ENCODE measurements at regions not wholly inside any gene's neighbourhood (a gene's known extent, or its start where the extent isn't known, plus 50 kb on each side); places are given as distances from the start of the nearest gene placed in this dataset.
"Not testable (repeated sequence)": the region's sequence is repeated elsewhere in the genome, so short reads cannot be mapped to it uniquely, and the experiment has no call there.

DNA sequence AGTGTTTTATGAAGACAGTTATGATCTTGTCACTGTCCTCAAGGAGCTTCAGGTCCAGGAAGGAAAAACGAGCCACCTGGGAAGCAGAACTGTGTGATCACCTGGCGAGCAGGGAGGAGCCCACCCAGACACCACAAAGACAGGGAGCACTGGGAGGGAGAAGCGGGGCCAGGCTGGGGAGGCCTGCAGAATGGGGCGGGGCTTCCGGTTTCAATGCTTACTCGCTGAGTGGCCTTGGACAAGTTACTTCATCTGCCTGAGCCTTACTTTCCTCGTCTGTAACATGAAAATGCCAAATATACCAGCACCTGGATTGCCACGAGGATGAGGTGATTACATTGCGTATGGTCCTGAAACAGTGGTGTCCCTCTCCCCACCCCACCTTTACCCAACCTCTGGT, 227.5 kb downstream of the ANKRD30B start:
- Mint-ChIP-seq H3K4me3 (no peak overlapping the region), H3K27me3 (ENCODE audit: low read depth) (no peaks in the 10 kb centered on the region), H3K36me3 (ENCODE audit: low read depth) (no peaks in the 10 kb centered on the region), H3K27ac (no peak overlapping the region), H3K4me1 (ENCODE audit: low read depth) (no peaks in the 10 kb centered on the region), H3K9me3 (no peaks in the 10 kb centered on the region)
- DNase-seq (ENCODE audit: low spot score) = no peak

GRCh38 chr18:14976736-14977430, 228.9 kb downstream of the ANKRD30B start:
- H3K27ac Mint-ChIP-seq = no peak overlapping the region
- no peak for DNase-seq (ENCODE audit: low spot score)
- H3K27me3 Mint-ChIP-seq (ENCODE audit: low read depth) = no peaks in the 10 kb centered on the region
- H3K9me3 Mint-ChIP-seq = no peaks in the 10 kb centered on the region
- H3K4me3 Mint-ChIP-seq = no peak overlapping the region
- no peaks in the 10 kb centered on the region for H3K4me1 Mint-ChIP-seq (ENCODE audit: low read depth)
- H3K36me3 Mint-ChIP-seq (ENCODE audit: low read depth) = no peaks in the 10 kb centered on the region

DNA sequence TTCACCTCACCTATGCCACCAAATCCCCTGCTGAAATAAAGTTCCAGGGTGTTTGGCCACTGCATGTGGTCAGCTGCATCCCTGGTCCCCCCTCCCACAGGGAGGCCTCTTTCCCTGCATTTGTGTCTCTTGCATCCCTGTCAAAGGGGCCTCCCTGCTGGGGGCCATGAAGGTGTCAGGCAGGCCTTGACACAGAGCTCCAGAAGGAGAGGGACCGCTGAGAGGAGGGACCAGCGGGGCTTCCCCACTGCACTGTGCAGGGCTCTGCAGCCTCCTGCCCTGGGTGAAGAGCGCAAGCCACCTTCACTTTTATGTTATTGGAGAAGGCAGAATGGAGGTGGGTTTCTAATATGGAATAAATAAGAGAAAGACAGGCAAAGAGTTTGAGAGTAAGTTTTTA, 230.2 kb downstream of the ANKRD30B start:
- no peaks in the 10 kb centered on the region for H3K36me3 Mint-ChIP-seq (ENCODE audit: low read depth)
- H3K4me3 Mint-ChIP-seq = no peak overlapping the region
- no peaks in the 10 kb centered on the region for H3K4me1 Mint-ChIP-seq (ENCODE audit: low read depth)
- H3K27ac Mint-ChIP-seq = no peak overlapping the region
- no peaks in the 10 kb centered on the region for H3K9me3 Mint-ChIP-seq
- H3K27me3 Mint-ChIP-seq (ENCODE audit: low read depth) = no peaks in the 10 kb centered on the region
- DNase-seq (ENCODE audit: low spot score) = no peak

DNA sequence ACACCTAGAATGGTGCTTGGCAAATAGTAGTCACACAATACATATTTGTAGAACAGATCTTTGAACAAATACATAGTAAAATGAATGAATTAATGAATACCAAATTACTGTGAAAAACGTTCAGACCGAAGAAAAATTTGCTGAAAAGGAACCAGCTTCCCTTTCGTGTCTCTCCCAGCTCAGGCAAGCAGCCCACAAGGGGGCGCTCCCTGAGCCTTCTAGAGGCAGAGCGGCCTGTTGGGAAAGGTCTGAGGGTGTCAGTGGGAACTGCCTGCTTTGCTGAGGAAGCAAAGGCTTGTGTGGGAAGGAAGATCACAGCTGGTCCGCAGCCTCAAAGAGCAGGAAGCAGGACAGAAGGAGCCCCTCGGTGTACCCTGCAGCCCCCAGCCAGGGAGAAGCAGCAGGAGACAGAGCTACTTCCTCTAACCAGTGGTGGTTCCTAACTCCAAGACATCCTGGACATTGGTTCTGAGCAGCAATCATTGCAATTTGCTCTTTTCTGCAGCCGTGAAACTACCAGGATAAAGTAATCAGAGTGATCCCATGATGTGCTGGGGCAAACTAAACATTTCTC, 231.1 kb downstream of the ANKRD30B start:
- H3K9me3 Mint-ChIP-seq = no peaks in the 10 kb centered on the region
- H3K4me1 Mint-ChIP-seq (ENCODE audit: low read depth) = no peaks in the 10 kb centered on the region
- peak; percentile 4 for DNase-seq (ENCODE audit: low spot score)
- H3K27ac Mint-ChIP-seq = no peak overlapping the region
- H3K27me3 Mint-ChIP-seq (ENCODE audit: low read depth) = no peaks in the 10 kb centered on the region
- H3K36me3 Mint-ChIP-seq (ENCODE audit: low read depth) = no peaks in the 10 kb centered on the region
- no peak overlapping the region for H3K4me3 Mint-ChIP-seq

DNA sequence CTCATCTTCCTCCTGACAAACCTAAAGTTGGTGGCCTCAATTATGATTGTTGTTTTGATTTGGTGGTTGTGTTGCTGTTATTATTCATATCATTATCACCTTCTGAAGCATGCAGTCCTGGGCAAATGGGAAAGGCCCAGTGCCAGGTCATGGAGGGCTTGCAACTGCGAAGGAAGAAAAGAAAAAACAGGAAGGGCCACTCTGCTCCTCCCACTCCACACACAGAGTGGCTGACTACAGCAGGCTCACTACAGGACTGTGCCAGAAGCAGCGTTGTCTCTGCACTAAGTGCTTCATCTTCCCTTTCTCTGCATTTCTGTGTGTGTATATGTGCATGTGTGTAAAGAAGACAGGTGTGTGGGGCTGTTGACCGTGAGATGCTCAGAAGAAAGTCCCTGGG, 231.9 kb downstream of the ANKRD30B start:
- H3K9me3 Mint-ChIP-seq = no peaks in the 10 kb centered on the region

GRCh38 chr18:14984531-14984930, 236.6 kb downstream of the ANKRD30B start:
- H3K9me3 Mint-ChIP-seq; H3K4me1 Mint-ChIP-seq (ENCODE audit: low read depth): not testable (repeated sequence)

More for the DNA sequence above, 231.9 kb downstream of the ANKRD30B start:
- no peak for DNase-seq (ENCODE audit: low spot score)
- Mint-ChIP-seq H3K4me3 (no peak overlapping the region), H3K27ac (no peak overlapping the region), H3K36me3 (ENCODE audit: low read depth) (no peaks in the 10 kb centered on the region), H3K27me3 (ENCODE audit: low read depth) (no peaks in the 10 kb centered on the region), H3K4me1 (ENCODE audit: low read depth) (no peaks in the 10 kb centered on the region)

DNA sequence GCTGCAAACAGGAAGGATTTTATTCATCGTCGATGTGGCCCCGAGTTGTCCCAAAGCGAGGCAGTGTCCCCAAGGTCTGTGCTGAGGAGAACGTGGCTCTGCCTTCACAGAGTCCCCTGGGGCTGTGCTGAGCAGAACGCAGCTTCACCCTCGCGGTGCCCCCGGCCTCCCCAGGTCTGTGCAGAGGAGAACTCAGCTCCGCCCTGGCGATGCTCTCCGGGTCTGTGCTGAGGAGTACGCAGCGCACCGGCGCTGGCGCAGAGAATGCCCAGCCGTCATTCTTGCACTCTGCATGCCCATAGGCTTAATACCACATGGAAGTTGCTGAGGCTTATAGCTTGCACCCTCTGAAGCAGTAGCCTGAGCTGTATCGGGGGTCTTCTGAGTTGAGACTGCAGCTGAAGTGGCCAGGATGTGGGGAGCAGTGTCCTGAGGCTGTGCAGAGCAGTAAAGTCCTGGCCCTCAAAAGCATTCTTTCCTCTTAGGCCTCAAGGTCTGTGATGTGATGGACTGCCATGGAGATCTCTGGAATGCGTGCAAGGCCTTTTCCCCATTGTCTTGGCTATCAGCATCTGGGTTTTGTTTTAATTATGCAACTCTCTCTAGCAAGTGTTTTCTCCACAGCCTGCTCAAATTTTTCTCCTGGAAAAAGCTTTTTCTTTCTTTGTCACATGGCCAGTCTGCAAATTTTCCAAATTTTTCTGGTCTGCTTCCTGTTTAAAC, 237.5 kb downstream of the ANKRD30B start:
- not testable (repeated sequence) for H3K27me3 Mint-ChIP-seq (ENCODE audit: low read depth); H3K4me3 Mint-ChIP-seq; H3K27ac Mint-ChIP-seq; H3K9me3 Mint-ChIP-seq; H3K36me3 Mint-ChIP-seq (ENCODE audit: low read depth); DNase-seq (ENCODE audit: low spot score); H3K4me1 Mint-ChIP-seq (ENCODE audit: low read depth)

More at GRCh38 chr18:14984531-14984930, 236.6 kb downstream of the ANKRD30B start:
- not testable (repeated sequence) for H3K36me3 Mint-ChIP-seq (ENCODE audit: low read depth); DNase-seq (ENCODE audit: low spot score); H3K27me3 Mint-ChIP-seq (ENCODE audit: low read depth); H3K4me3 Mint-ChIP-seq; H3K27ac Mint-ChIP-seq

GRCh38 chr18:14987377-14987776, 239.4 kb downstream of the ANKRD30B start:
- H3K9me3 Mint-ChIP-seq; H3K4me3 Mint-ChIP-seq; H3K36me3 Mint-ChIP-seq (ENCODE audit: low read depth); H3K27ac Mint-ChIP-seq; H3K27me3 Mint-ChIP-seq (ENCODE audit: low read depth); H3K4me1 Mint-ChIP-seq (ENCODE audit: low read depth); DNase-seq (ENCODE audit: low spot score): not testable (repeated sequence)

DNA sequence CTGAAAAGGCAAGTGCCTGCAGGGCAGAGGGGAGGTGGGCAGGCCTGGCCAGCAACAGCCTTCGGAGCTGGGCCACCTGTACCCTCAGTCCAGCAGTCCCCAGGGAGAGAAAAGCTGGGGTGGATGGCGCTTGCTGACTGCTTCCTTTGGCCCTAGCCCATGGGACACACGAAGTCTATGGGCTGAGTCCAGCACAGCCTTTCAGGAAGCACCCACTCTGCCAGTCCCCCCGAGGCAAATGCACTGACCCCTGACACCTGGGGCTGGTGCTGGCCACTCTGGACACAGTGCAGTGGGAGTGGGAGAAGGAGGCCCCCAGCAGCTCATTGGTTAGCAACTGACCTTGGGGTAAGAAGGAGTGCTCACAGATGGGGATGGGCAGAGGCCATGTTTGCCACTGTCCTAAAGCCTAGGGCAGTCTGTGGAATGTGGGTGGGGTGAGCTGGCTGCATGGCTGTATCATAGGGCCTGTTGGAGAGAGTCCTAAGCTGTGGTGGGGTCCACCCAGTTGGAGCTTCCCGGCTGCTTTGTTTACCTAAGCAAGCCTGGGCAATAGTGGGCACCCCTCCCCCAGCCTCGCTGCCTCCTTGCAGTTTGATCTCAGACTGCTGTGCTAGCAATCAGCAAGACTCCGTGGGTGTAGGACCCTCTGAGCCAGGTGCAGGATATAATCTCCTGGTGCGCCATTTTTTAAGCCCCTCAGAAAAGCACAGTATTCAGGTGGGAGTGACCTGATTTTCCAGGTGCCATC, 240.2 kb downstream of the ANKRD30B start:
- not testable (repeated sequence) for H3K4me1 Mint-ChIP-seq (ENCODE audit: low read depth); H3K4me3 Mint-ChIP-seq; DNase-seq (ENCODE audit: low spot score); H3K27me3 Mint-ChIP-seq (ENCODE audit: low read depth); H3K9me3 Mint-ChIP-seq; H3K27ac Mint-ChIP-seq; H3K36me3 Mint-ChIP-seq (ENCODE audit: low read depth)

DNA sequence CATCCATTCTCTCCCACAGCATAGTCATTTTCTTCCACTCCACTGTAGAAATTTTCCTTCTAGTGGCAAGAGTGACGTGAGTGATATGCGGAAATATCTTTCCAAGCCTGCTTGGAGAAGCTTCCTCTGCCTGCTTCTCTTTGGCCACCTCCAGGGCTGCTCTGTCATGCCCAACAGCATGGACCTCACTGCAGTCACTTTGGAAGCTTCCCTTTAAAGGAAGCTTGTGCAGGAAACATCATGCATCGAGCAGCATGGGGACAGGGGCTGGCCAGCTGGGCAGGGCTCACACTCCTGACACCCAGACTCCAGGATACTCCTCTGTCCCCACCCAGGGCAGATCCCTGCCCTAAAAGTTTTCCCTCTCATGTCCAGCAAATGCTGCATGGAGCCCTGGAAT, 241.6 kb downstream of the ANKRD30B start:
- not testable (repeated sequence) for H3K36me3 Mint-ChIP-seq (ENCODE audit: low read depth); H3K27me3 Mint-ChIP-seq (ENCODE audit: low read depth)

DNA sequence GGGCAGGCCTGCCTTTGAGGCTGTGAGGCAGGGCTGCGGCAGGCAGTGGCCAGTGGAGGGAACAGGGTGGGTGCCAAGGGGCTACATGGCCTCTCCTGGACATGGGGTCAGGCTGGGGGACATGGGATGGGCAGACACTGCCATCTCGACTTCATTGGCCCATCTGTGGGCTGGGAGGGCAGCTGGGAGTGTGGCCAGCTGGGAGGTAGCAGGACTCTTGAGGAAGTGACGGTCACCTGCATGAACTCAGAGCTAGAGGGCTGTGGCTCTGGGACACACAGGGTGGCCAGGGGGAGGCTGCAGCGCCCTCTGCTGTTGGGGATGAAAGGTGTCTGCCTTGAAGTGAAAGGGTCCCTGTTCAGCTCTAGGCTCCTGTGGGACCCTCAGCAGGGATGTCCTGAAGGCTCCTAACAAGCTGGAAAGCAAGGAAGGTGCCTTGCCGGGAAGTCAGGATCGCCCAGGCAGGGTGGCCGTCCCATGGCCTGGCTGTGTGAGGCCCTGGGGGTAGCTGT, 244.0 kb downstream of the ANKRD30B start:
- H3K36me3 Mint-ChIP-seq (ENCODE audit: low read depth); DNase-seq (ENCODE audit: low spot score); H3K4me1 Mint-ChIP-seq (ENCODE audit: low read depth); H3K4me3 Mint-ChIP-seq; H3K27me3 Mint-ChIP-seq (ENCODE audit: low read depth); H3K9me3 Mint-ChIP-seq; H3K27ac Mint-ChIP-seq: not testable (repeated sequence)

More for the DNA sequence above, 241.6 kb downstream of the ANKRD30B start:
- not testable (repeated sequence) for H3K4me1 Mint-ChIP-seq (ENCODE audit: low read depth); H3K9me3 Mint-ChIP-seq; H3K27ac Mint-ChIP-seq; DNase-seq (ENCODE audit: low spot score); H3K4me3 Mint-ChIP-seq

DNA sequence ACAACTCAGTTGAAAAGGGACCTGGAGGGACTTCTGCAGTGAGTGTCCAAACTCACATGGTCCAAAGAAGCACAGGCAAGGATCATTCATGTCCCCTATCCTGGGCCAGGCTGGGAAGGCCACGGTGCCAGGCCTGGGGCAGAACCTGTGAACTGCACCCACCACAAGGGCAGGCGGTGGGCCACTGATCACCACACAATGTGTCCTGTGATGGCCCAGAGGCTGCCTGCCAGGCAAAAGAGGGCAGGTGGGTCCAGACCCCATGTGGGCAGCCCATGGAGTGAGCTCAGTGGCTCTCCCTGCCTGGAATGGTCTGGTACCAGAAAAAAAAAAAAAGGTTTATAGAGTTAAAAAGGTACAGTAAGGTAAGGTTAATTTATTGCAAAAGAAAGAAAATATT, 244.8 kb downstream of the ANKRD30B start:
- not testable (repeated sequence) for H3K27ac Mint-ChIP-seq; DNase-seq (ENCODE audit: low spot score); H3K4me3 Mint-ChIP-seq; H3K4me1 Mint-ChIP-seq (ENCODE audit: low read depth); H3K36me3 Mint-ChIP-seq (ENCODE audit: low read depth); H3K9me3 Mint-ChIP-seq; H3K27me3 Mint-ChIP-seq (ENCODE audit: low read depth)

DNA sequence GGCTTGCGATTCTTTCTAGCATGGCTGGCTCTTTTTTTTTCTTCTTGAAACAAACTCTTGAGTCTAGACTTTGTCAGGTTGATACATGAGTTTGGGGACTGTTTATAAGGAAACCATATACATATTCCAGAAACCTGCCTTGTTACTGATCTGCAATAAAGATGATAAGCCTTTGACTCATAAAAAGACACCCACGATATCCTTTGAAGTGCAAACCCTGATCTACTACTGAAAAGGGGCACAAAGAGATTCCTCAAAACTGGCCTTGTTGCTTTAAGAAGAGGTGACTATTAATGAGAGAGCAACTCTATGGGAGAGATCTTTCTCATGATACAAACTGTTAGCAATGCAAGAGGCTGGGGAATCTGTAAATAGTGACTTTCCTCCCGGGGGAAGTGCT, 247.1 kb downstream of the ANKRD30B start:
- not testable (repeated sequence) for H3K4me3 Mint-ChIP-seq; H3K4me1 Mint-ChIP-seq (ENCODE audit: low read depth); H3K27ac Mint-ChIP-seq; DNase-seq (ENCODE audit: low spot score); H3K9me3 Mint-ChIP-seq; H3K27me3 Mint-ChIP-seq (ENCODE audit: low read depth); H3K36me3 Mint-ChIP-seq (ENCODE audit: low read depth)

DNA sequence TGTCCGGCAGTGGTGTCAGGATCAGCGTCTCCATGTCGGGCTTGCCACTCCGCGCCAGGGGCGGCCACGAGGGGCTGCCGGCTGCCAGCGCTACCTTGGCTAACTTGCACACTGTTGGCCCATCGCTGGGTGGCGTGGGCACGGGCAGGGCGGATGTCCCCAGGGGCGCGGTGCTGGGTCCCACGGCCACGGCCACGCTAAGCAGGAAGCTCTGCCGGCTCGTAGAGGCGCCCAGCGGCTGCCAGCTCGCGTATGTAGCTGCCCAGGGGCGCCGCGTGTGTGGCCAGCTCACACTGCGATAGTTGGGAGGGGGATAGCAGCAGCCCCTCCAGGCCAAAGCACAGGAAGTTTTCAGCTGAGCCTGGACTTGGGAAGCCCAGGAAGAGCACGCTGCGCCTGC, 249.4 kb downstream of the ANKRD30B start:
- Mint-ChIP-seq H3K4me1 (ENCODE audit: low read depth) (no peaks in the 10 kb centered on the region), H3K27me3 (ENCODE audit: low read depth) (no peaks in the 10 kb centered on the region), H3K4me3 (no peak overlapping the region), H3K36me3 (ENCODE audit: low read depth) (no peaks in the 10 kb centered on the region), H3K27ac (no peak overlapping the region), H3K9me3 (peaks cover 8% of the 10 kb centered on the region)
- no peak for DNase-seq (ENCODE audit: low spot score)
